C4-2B (cell line): ENCODE measurements at regions not wholly inside any gene's neighbourhood (a gene's known extent, or its start where the extent isn't known, plus 50 kb on each side); places are given as distances from the start of the nearest gene placed in this dataset.

ENCODE experiments used
- H3K27ac ChIP-seq: fragments of 450-650 bp; 2 replicates; pipeline ENCODE4 v1.5.1; 2017
- ZFX ChIP-seq: fragments of 450-650 bp; IDR thresholded peaks from 2 replicates; pipeline ENCODE4 v1.6.1; 2017
- TF ChIP-seq, protein P1 (sequence below): fragments of 450-650 bp; conservative IDR thresholded peaks from 2 replicates; pipeline ENCODE4 v1.5.1; 2017; ENCODE audit warnings: mild to moderate bottlenecking

DNA sequence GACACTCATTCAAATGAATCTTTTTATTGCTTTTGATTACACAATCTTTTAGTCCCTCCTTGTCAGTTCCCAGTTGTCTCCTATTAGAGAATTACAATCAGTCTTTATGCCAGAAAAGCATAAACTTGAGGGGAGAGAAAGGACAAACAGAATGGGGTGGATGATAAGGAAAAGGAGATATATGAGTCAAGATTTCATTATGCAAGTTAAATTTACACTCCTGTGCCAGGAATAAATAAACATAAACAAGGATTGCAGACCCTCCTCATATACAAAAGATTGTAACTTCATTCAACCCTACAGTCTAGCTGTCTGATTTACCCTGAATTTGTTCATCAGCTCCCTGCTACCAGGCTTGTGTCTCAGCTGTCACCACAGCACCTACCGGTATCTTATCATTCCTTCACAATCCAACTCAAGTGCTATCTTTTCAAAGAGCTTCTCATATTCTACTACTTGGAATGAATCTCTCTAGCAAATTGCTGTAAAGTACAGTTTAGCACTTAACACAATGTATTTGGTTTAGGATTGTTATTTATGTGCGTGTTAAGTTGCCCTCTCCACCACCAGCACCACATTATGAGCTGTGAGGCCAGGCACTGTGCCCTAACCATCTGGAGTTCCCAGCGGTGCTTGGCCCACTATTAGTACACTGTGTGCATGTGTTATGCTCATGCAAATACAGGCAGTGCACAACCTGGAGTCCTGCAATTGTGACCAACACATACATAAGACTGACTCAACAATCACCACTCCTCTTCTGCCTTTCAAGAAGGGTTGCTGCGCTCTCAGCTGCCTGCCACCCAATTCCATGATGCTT lies 504.1 kb downstream of the TBL1XR1 start:
- H3K27ac ChIP-seq: no peak overlapping the region
- TF ChIP-seq, protein P1, sequence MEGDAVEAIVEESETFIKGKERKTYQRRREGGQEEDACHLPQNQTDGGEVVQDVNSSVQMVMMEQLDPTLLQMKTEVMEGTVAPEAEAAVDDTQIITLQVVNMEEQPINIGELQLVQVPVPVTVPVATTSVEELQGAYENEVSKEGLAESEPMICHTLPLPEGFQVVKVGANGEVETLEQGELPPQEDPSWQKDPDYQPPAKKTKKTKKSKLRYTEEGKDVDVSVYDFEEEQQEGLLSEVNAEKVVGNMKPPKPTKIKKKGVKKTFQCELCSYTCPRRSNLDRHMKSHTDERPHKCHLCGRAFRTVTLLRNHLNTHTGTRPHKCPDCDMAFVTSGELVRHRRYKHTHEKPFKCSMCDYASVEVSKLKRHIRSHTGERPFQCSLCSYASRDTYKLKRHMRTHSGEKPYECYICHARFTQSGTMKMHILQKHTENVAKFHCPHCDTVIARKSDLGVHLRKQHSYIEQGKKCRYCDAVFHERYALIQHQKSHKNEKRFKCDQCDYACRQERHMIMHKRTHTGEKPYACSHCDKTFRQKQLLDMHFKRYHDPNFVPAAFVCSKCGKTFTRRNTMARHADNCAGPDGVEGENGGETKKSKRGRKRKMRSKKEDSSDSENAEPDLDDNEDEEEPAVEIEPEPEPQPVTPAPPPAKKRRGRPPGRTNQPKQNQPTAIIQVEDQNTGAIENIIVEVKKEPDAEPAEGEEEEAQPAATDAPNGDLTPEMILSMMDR: no peak
- no peak for TF ChIP-seq ZFX

DNA sequence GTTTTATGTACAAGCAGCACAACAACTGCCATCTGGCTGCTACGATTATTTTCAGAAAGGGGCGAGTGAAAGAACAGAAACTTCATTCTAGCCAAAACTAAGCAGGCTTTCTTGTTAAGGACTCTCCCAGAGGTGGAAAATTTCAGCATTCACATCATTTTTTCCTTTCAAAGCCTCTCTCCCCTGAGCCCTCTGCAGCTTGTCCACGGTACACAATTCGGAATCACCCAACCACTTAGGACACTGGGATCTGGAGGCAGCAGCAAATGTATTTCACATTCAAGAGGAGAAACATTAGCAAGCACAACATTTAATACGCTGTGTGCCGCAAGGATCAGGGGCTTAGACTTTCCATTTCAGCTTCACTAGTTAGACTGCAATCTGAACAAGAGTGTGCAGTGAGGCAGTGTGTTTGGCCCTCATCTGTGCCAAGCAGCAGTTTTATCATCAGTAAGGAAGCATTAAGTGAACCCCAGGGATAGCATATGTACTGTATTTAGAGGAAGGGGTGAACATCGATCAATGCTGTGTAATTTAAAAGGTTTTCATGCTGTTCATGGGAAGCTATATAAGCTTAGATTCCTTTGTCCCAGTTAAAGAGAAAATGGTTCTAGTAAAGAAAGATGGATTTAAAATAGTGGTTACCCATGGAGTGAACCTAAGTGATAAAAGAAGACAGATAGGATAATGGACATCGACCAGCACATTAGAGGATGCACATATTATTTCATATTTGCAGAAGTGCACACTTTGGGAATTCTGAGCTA lies 504.9 kb downstream of the TBL1XR1 start:
- TF ChIP-seq, protein P1: no peak
- TF ChIP-seq ZFX: no peak
- no peak overlapping the region for H3K27ac ChIP-seq

DNA sequence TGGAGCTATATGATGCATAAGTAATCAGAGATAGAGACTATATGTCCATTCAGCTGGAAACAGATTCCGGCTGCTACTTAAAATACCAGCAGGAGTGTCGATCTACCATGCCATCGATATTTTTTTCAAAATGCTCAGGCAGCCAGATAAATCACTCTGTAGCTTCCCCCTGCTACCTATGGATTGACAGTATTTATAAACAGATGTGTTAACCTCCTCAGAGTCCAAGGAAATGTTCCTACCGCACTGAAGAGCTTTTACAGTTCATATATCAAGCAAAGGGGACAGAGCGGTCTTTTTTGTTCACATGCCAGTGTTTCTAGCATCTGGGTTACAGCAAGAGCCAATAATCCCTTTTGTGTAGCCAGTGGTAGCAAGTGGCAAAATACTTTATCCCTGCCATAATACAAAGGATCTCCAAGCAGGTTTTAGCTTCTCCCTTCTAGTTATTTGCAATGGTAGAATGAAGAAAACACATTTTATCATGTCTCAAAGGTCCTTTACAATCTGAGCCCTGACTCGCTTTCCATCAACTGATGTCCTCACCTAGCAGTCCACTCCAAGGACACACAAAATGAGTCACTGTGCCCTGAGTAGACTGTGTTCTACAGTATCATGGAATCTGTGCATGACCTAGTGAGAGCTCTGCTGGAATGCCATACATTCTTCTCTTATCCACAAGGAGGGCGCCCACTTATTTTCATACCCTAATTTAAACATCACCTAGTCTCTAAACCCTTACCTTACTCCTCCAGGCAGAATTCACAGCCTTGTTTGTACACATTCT lies 507.0 kb downstream of the TBL1XR1 start:
- no peak overlapping the region for H3K27ac ChIP-seq
- TF ChIP-seq ZFX: no peak
- TF ChIP-seq, protein P1: no peak

DNA sequence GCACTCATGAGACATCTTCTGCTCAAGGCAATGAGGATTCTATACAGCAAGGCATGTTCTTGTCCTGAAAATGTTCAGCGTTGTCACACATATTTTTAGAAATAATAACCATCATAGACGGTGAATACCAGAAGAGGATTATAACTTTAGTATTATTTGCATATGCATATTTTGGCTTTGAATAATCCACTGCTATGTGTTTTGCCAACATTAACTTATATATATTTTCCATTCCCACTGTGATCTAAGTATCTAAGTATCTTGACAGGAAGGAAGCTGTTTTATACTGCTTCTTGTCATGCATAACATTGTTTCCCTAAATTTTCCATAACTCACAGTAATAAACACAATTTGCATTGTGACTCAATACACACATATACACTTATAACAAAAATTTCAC lies 509.5 kb downstream of the TBL1XR1 start:
- H3K27ac ChIP-seq: no peak overlapping the region

DNA sequence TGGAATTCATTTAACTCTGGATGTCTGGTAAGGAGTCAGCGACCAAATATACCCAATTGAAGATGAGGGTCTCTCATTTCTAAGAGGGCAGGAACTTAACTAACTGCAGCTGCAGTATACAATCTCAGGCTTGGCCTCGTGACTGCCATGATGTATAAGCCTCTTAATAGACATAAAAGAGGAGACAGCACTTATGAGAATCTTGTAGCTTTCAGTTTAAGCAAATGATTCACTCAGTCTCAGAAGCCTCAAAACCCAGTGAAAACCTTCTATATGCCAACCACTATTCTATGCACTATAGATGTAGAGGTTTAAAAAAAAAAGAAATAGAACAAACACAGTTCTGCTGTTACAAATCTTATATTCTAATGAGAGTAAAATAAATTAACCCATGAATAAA lies 513.9 kb downstream of the TBL1XR1 start:
- no peak overlapping the region for H3K27ac ChIP-seq
- TF ChIP-seq ZFX: no peak
- TF ChIP-seq, protein P1: no peak

More for the DNA sequence above, 509.5 kb downstream of the TBL1XR1 start:
- TF ChIP-seq, protein P1: no peak
- no peak for TF ChIP-seq ZFX

DNA sequence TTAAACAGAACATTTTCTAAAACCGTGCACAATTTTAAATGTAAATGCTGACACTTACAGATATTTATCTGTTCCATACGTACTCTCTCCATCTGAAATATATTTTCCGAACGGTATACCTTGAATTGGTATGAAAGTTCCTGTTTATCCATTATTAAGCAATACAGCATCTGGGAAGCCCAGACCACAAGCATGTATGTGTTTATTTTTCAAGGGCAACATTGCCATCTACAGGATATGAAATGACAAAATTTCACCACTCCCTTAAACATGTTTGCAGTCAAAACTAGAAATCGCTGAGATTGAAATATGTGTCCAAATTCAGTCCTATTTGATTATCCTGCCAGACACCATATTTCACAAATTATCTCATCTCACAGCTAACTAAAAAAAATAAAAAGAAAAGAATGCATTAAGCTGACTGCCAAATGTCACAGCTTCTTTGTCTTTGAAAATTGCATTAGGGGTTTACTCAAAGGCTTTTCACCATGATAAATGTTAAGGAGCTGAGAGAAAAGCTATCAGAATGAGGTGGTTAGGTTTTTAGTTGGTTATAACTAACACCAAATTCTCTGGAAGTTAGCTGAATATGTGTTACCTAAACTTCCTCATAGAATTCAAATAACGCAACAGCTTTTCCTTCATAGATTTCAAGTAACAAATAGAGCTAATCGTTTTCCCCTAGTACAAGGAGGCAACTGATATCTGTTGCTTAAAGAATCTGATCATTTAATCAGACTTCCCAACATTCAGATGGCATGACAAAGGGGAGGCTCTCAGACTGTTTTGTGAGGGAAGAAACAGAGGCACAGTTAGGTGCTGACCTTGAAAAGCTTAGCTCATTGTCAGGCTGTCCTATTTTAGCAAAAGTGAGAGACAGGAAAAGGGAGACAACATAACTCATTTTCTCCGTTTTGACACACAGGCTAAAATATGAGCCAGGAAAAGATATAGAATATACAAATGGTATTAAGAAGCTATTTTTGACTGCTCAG lies 533.1 kb downstream of the TBL1XR1 start:
- TF ChIP-seq, protein P1: peak; percentile 76
- no peak for TF ChIP-seq ZFX
- no peak overlapping the region for H3K27ac ChIP-seq
